ENCODE measurements at regions not wholly inside any gene's neighbourhood (a gene's known extent, or its start where the extent isn't known, plus 50 kb on each side); places are given as distances from the start of the nearest gene placed in this dataset.

DNA sequence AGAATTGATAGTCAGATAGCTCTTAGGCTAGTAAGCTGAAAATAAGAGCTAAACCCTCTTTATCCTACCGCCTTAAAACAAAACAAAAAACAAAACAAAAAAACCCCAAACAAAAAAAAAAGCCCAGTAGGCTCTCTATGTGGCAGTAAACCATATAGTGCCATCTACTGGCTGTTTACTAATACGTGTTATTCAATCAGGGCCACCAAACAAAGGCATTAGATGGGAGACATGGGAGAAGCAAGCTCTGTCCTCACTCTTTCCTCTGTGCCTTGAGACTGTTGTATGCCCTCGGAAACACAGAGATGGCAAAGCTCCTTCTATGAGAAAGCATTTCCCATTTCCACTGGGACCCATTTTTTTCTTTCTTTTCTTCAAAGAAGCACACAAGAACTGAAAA lies 148.8 kb upstream of the MID1 start:
- Histone ChIP-seq H3K9me3 (replicated peaks; ENCODE audit: control insufficient read depth, insufficient read depth, low read length) (no peaks in the 10 kb centered on the region), H3K4me3 (replicated peaks in 1 of 3; ENCODE audit: insufficient read depth in 1 of 3, low read depth in 1 of 3, low read length in 3 of 3) (no peak overlapping the region), H4K20me1 (replicated peaks; ENCODE audit: control insufficient read depth, extremely low read depth, insufficient read depth, low read length) (no peaks in the 10 kb centered on the region), H3K27me3 (ENCODE audit: control insufficient read depth in 2 of 2, insufficient read depth in 2 of 2, low read length in 2 of 2) (no peaks in the 10 kb centered on the region), H3K9ac (replicated peaks; ENCODE audit: extremely low read depth, insufficient read depth, low read length) (no peak overlapping the region), H3K4me1 (ENCODE audit: control insufficient read depth, extremely low read depth, insufficient read depth, low read length) (peaks cover 4% of the 10 kb centered on the region), H3K27ac (ENCODE audit: insufficient read depth, low read depth, low read length) (no peak overlapping the region), H3K79me2 (ENCODE audit: control insufficient read depth, insufficient read depth, low read length) (no peaks in the 10 kb centered on the region), H3K4me2 (ENCODE audit: insufficient read depth, low read length) (no peak overlapping the region), H3K36me3 (ENCODE audit: control insufficient read depth in 2 of 2, extremely low read depth in 1 of 2, insufficient read depth in 2 of 2, low read length in 2 of 2) (no peaks in the 10 kb centered on the region), H2AFZ (ENCODE audit: low read depth, low read length) (peak overlapping the region; percentile 71), H3K9me1 (replicated peaks; ENCODE audit: control insufficient read depth, extremely low read depth, insufficient read depth, low read length) (no peaks in the 10 kb centered on the region)
- ChIA-PET POLR2A (no interaction called here), CTCF (interaction anchor here (0.6 to 4.2 kb wide), 14 partner anchors 9 to 580 kb away, joined by 3 to 47 read pairs (median 4); partner anchors contain the start of gene MID1)
- TF ChIP-seq GATA2 (IDR thresholded peaks at IDR 0.05; ENCODE audit: insufficient read depth, insufficient read length, low read depth, low read length) (no peak), EZH2 (IDR thresholded peaks at IDR 0.05; ENCODE audit: borderline replicate concordance, low read depth, low read length, severe bottlenecking) (no peak)
- TF ChIP-seq, protein P1, sequence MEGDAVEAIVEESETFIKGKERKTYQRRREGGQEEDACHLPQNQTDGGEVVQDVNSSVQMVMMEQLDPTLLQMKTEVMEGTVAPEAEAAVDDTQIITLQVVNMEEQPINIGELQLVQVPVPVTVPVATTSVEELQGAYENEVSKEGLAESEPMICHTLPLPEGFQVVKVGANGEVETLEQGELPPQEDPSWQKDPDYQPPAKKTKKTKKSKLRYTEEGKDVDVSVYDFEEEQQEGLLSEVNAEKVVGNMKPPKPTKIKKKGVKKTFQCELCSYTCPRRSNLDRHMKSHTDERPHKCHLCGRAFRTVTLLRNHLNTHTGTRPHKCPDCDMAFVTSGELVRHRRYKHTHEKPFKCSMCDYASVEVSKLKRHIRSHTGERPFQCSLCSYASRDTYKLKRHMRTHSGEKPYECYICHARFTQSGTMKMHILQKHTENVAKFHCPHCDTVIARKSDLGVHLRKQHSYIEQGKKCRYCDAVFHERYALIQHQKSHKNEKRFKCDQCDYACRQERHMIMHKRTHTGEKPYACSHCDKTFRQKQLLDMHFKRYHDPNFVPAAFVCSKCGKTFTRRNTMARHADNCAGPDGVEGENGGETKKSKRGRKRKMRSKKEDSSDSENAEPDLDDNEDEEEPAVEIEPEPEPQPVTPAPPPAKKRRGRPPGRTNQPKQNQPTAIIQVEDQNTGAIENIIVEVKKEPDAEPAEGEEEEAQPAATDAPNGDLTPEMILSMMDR (IDR thresholded peaks at IDR 0.05; ENCODE audit: extremely low read depth in 1 of 2, insufficient read depth in 1 of 2, low read depth in 1 of 2, low read length in 2 of 2): peak; percentile 24 to 48
- DNase-seq (ENCODE audit: low read depth, low spot score): peak; percentile 36
- peak; percentile 77 for FAIRE-seq
- no TSS peak for BruUV-seq (replicated peaks)
- dilution Hi-C loops (cut with MboI; ENCODE audit: extremely low pct_ligation_motif_present, low sequenced_read_pairs): no loop called here
- intact Hi-C loops (cut with micrococcal nuclease): loop anchor here (1.0 to 5.0 kb wide), 3 partner anchors 46 to 580 kb away; no protein-coding TSS in a partner anchor

All from endothelial cell of umbilical vein (primary cell).